Right lobe of liver (tissue), 6 donors: ENCODE measurements at regions not wholly inside any gene's neighbourhood (a gene's known extent, or its start where the extent isn't known, plus 50 kb on each side); places are given as distances from the start of the nearest gene placed in this dataset.

Experiments
- ATAC-seq, 4 donors: fragments of 200-7000 bp; cut with Tn5 transposase; one replicate each; pipeline ENCODE4 v1.9.1; 2020; ENCODE audit warnings: mild to moderate bottlenecking in 4 of 4, moderate library complexity in 4 of 4
- DNase-seq, 3 donors: peaks; one replicate each; pipeline ENCODE4 v3.0.0-alpha.2; 2020
- H3K27ac ChIP-seq, 3 donors: fragments of 200-600 bp; one replicate each; pipeline ENCODE4 v1.8.0; 2022
- H3K27me3 ChIP-seq, 2 donors: fragments of 200-600 bp; one replicate each; pipeline ENCODE4 v1.8.0; 2022
- H3K36me3 ChIP-seq, 4 donors: fragments of 200-600 bp; sonication (generic) in 1 of 4; one replicate each; pipeline versions ENCODE4 v1.5.1 to v1.8.0; 2017 to 2022; ENCODE audit warnings: control low read depth in 1 of 4
- H3K4me1 ChIP-seq, 4 donors: fragments of 200-600 bp; sonication (generic) in 1 of 4; one replicate each; pipeline versions ENCODE4 v1.5.1 to v1.8.0; 2017 to 2022; ENCODE audit warnings: control low read depth in 1 of 4
- H3K4me3 ChIP-seq, 3 donors: fragments of 200-600 bp; one replicate each; pipeline ENCODE4 v1.8.0; 2022
- H3K9me3 ChIP-seq, 4 donors: fragments of 200-600 bp; sonication (generic) in 1 of 4; one replicate each; pipeline versions ENCODE4 v1.5.1 to v1.8.0; 2017 to 2022; ENCODE audit warnings: control low read depth in 1 of 4
- CTCF ChIP-seq, 4 donors: fragments of 200-600 bp in 3 of 4; fragments of 450-650 bp in 1 of 4; IDR thresholded peaks; one replicate each; pipeline versions ENCODE4 v1.5.1 to v1.8.0; 2016 to 2022; ENCODE audit warnings: antibody characterized with exemption in 4 of 4, mild to moderate bottlenecking in 2 of 4
- POLR2A ChIP-seq: fragments of 450-650 bp; IDR thresholded peaks from one replicate; pipeline ENCODE4 v1.6.1; 2017; ENCODE audit warnings: antibody characterized with exemption, mild to moderate bottlenecking
- WGBS: methylation state at CpG from one replicate; pipeline ENCODE4 v1.1.6; 2018; ENCODE audit warnings: low coverage, low lambda C conversion rate; ENCODE audit not compliant: insufficient coverage; ENCODE audit errors: missing lambda C conversion rate; 5-methylcytosine and 5-hydroxymethylcytosine counted together
- intact Hi-C, 2 donors: fragments of 100-400 bp; cut with DNase I; formaldehyde crosslinking; loops; one replicate each; pipeline versions ENCODE4 v1.11.2 to v1.14.1; 2022
- donor health status: DM: no; HTN: yes; CAD: no.
- donor health status: DM: no; HTN: no; CAD: no.
- donor health status: DM: no; HTN: no; CAD: no.
- donor health status: DM: no; HTN: yes; CAD: no.
- donor health status: DM: no; HTN: yes; CAD: no.

DNA sequence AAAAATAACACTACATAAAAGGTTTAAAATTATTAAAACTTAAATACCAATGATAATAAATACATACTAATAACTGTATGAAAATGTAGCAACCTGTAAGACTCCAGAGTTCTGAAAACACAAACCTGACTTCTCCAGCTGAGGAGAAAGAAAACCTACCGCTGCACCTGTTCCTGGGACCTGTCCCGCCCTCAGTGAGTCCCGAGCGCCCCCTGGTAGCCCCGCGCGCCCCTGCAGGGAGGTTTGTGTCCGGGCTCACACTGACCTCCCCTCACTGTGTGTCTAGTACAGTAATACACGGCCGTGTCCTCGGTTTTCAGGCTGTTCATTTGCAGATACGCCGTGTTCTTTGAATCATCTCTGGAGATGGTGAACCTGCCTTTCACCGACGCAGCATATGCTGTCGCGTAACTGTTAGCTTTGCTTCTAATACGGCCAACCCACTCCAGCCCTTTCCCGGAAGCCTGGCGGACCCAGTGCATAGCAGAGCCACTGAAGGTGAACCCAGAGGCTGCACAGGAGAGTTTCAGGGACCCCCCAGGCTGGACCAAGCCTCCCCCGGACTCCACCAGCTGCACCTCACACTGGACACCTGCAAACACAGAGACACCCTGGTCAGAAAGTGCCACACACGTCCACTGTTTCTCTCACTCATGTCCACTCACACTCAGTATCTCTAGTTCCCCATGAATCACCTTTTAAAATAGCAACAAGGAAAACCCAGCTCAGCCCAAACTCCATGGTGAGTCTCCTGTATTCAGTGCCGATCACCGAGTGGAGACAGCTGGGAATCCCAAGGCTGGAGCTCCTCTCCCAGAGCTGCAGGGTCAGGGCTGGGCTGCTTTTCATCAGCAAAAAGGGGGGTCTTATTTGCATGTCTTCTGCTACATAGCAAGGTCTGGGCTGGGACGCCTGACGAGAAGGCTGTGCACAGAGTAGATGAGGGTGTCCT, 1276.3 kb downstream of the TMEM121 start:
- Histone ChIP-seq H3K36me3 (no peaks in the 10 kb centered on the region), H3K4me1 (no peaks in the 10 kb centered on the region), H3K27me3 (peaks cover 0 to 12% of the 10 kb centered on the region in 2 donors), H3K9me3 (no peaks in the 10 kb centered on the region), H3K27ac (no peak overlapping the region), H3K4me3 (no peak overlapping the region)
- no peak for DNase-seq
- ATAC-seq: no peak
- WGBS: 45% methylated on average over 24 of the region's 26 CpGs
- intact Hi-C loops: no loop called here
- no peak for TF ChIP-seq CTCF (IDR thresholded peaks at IDR 0.05)
- TF ChIP-seq POLR2A: no peak

- 41% methylated on average over 6 of the region's 6 CpGs for WGBS
These were observed 1277.0 kb downstream of the TMEM121 start for GRCh38 chr14:106803379-106803778.

DNA sequence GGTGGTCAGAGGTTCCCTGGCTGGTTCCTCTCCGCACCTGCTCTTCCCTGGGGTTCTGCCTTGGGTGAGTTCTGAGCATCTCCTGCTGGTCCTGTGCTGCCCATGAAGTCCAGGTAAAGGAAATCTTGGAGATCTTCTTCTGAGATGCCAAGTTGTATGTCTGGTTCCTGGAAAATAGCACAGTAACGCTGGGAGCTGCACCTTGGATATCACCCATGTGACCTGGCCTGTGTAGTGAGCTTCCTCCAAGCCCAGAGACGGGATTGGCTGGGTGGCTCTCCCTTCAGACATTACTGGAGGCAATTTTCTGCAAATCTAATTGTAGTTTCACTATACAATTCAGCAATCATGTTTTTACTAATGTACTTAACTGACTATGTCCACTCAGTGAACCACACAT, 1281.1 kb downstream of the TMEM121 start:
- intact Hi-C loops: no loop called here
- WGBS: 36% methylated on average over 2 of the region's 3 CpGs
- Histone ChIP-seq H3K4me1 (no peaks in the 10 kb centered on the region), H3K9me3 (no peaks in the 10 kb centered on the region), H3K4me3 (no peak overlapping the region), H3K36me3 (no peaks in the 10 kb centered on the region), H3K27me3 (no peaks in the 10 kb centered on the region), H3K27ac (no peak overlapping the region)
- DNase-seq (no peak), ATAC-seq (no peak)
- TF ChIP-seq POLR2A (no peak), CTCF (IDR thresholded peaks at IDR 0.05) (no peak)

More at GRCh38 chr14:106803379-106803778, 1277.0 kb downstream of the TMEM121 start:
- no peaks in the 10 kb centered on the region for H3K4me1 ChIP-seq
- TF ChIP-seq CTCF (IDR thresholded peaks at IDR 0.05) (no peak), POLR2A (no peak)
- ATAC-seq: no peak
- H3K27me3 ChIP-seq: peaks cover 0 to 8% of the 10 kb centered on the region in 2 donors
- H3K4me3 ChIP-seq: no peak overlapping the region
- no peak for DNase-seq
- intact Hi-C loops: no loop called here
- no peaks in the 10 kb centered on the region for H3K9me3 ChIP-seq
- no peaks in the 10 kb centered on the region for H3K36me3 ChIP-seq
- H3K27ac ChIP-seq: no peak overlapping the region

GRCh38 chr14:106808458-106808857, 1282.1 kb downstream of the TMEM121 start:
- H3K4me1 ChIP-seq: no peaks in the 10 kb centered on the region
- no peak overlapping the region for H3K4me3 ChIP-seq
- ATAC-seq (no peak), DNase-seq (no peak)
- no peaks in the 10 kb centered on the region for H3K36me3 ChIP-seq
- no peak overlapping the region for H3K27ac ChIP-seq
- intact Hi-C loops: no loop called here
- no peaks in the 10 kb centered on the region for H3K9me3 ChIP-seq
- H3K27me3 ChIP-seq: no peaks in the 10 kb centered on the region
- TF ChIP-seq POLR2A (no peak), CTCF (IDR thresholded peaks at IDR 0.05) (no peak)
- 24% methylated on average over 3 of the region's 3 CpGs for WGBS
